Endothelial cell of umbilical vein (primary cell): ENCODE measurements at regions not wholly inside any gene's neighbourhood (a gene's known extent, or its start where the extent isn't known, plus 50 kb on each side); places are given as distances from the start of the nearest gene placed in this dataset.

ENCODE experiments used
- BruUV-seq: library from RNA; stranded (reverse); fragments of 400-500 nt; replicated peaks from 2 replicates; lab custom pipeline; 2021; lab: Mats Ljungman, UMichigan
- CTCF ChIA-PET: fragments of 300-600, 350-600 bp; sonication (Branson Sonifier 250); formaldehyde crosslinking; loops from one replicate; lab custom pipeline; 2021; ENCODE audit warnings: antibody characterized with exemption, inconsistent platforms; lab: Charles Lee
- POLR2A ChIA-PET: fragments of 300-600, 350-600 bp; sonication (Branson Sonifier 250); formaldehyde crosslinking; loops from one replicate; lab custom pipeline; 2021; ENCODE audit warnings: antibody characterized with exemption, inconsistent platforms; lab: Charles Lee
- DNase-seq: peaks from one replicate; pipeline ENCODE4 v3.0.0-alpha.2; 2011; ENCODE audit warnings: low read depth, low spot score
- FAIRE-seq: peaks from 2 replicates; lab custom pipeline; 2011; peaks lifted over from hg19 to GRCh38; lab: Jason Lieb, UNC
- H2AFZ ChIP-seq: 2 replicates; pipeline ENCODE4 v1.6.0; 2012; ENCODE audit warnings: low read depth, low read length, control low read depth, inconsistent platforms
- H3K27ac ChIP-seq: 2 replicates; pipeline ENCODE4 v1.5.1; 2011; ENCODE audit warnings: low read depth, mild to moderate bottlenecking, control low read depth, low read length, moderate library complexity; ENCODE audit not compliant: insufficient read depth
- H3K27me3 ChIP-seq, 2 experiments: 2 replicates each; pipeline versions ENCODE4 v1.6.0 to v1.6.1; 2011; ENCODE audit warnings: low read length in 2 of 2, mixed read lengths in 1 of 2; ENCODE audit not compliant: control insufficient read depth in 2 of 2, insufficient read depth in 2 of 2
- H3K36me3 ChIP-seq, 2 experiments: 2 replicates in 1 of 2; 3 replicates in 1 of 2; pipeline ENCODE4 v1.5.1; 2011; ENCODE audit warnings: low read length in 2 of 2, mild to moderate bottlenecking in 1 of 2, moderate library complexity in 1 of 2; ENCODE audit not compliant: control insufficient read depth in 2 of 2, insufficient read depth in 2 of 2; ENCODE audit errors: extremely low read depth in 1 of 2
- H3K4me1 ChIP-seq: 3 replicates; pipeline ENCODE4 v1.5.1; 2011; ENCODE audit warnings: mild to moderate bottlenecking, low read length; ENCODE audit not compliant: control insufficient read depth, insufficient read depth; ENCODE audit errors: extremely low read depth
- H3K4me2 ChIP-seq: 2 replicates; pipeline ENCODE4 v1.6.1; 2011; ENCODE audit warnings: low read length, control low read depth, mixed read lengths; ENCODE audit not compliant: insufficient read depth
- H3K4me3 ChIP-seq, 3 experiments: fragments of 200-600 bp in 1 of 3; sonication (generic), shearing (Covaris generic) in 1 of 3; replicated peaks in 1 of 3; 2 replicates each; pipeline ENCODE4 v1.5.1; 2011 to 2016; ENCODE audit warnings: control low read depth in 3 of 3, low read length in 3 of 3, mild to moderate bottlenecking in 2 of 3, inconsistent platforms in 1 of 3, low read depth in 1 of 3, moderate library complexity in 1 of 3; ENCODE audit not compliant: insufficient read depth in 1 of 3
- H3K79me2 ChIP-seq: 2 replicates; pipeline ENCODE4 v1.6.0; 2012; ENCODE audit warnings: low read length, inconsistent platforms; ENCODE audit not compliant: control insufficient read depth, insufficient read depth
- H3K9ac ChIP-seq: replicated peaks from 2 replicates; pipeline ENCODE3; 2011; ENCODE audit warnings: low read length, control low read depth; ENCODE audit not compliant: insufficient read depth; ENCODE audit errors: extremely low read depth
- H3K9me1 ChIP-seq: replicated peaks from 3 replicates; pipeline ENCODE4 v1.6.0; 2011; ENCODE audit warnings: mild to moderate bottlenecking, low read length; ENCODE audit not compliant: control insufficient read depth, insufficient read depth; ENCODE audit errors: extremely low read depth
- H3K9me3 ChIP-seq: replicated peaks from 2 replicates; pipeline ENCODE4 v1.5.1; 2012; ENCODE audit warnings: low read length, inconsistent platforms; ENCODE audit not compliant: control insufficient read depth, insufficient read depth
- H4K20me1 ChIP-seq: replicated peaks from 2 replicates; pipeline ENCODE3; 2011; ENCODE audit warnings: mild to moderate bottlenecking, low read length; ENCODE audit not compliant: control insufficient read depth, insufficient read depth; ENCODE audit errors: extremely low read depth
- CTCF ChIP-seq, 2 donors: IDR thresholded peaks; 1 replicate in 1 of 2; 2 replicates in 1 of 2; pipeline ENCODE4 v1.5.1; 2011; ENCODE audit warnings: low read length in 2 of 2, mild to moderate bottlenecking in 2 of 2, moderate library complexity in 2 of 2, control low read depth in 1 of 2, inconsistent platforms in 1 of 2, low read depth in 1 of 2; ENCODE audit not compliant: insufficient read depth in 1 of 2; ENCODE audit errors: extremely low read depth in 1 of 2
- EZH2 ChIP-seq: IDR thresholded peaks from 2 replicates; pipeline ENCODE4 v1.6.1; 2012; ENCODE audit warnings: borderline replicate concordance, low read depth, mild to moderate bottlenecking, moderate library complexity, low read length, inconsistent platforms; ENCODE audit not compliant: severe bottlenecking
- FOS ChIP-seq: IDR thresholded peaks from 2 replicates; pipeline ENCODE4 v1.6.1; 2011; ENCODE audit warnings: mild to moderate bottlenecking, low read length, moderate library complexity, borderline replicate concordance; ENCODE audit not compliant: insufficient read depth
- GATA2 ChIP-seq: IDR thresholded peaks from 2 replicates; pipeline ENCODE4 v1.7.0; 2011; ENCODE audit warnings: low read depth, mild to moderate bottlenecking, moderate library complexity, mixed read lengths, low read length; ENCODE audit not compliant: insufficient read length, insufficient read depth
- JUN ChIP-seq: IDR thresholded peaks from 2 replicates; pipeline ENCODE4 v1.6.1; 2011; ENCODE audit warnings: borderline replicate concordance, low read depth; ENCODE audit not compliant: insufficient read length, insufficient read depth
- MAX ChIP-seq: IDR thresholded peaks from 2 replicates; pipeline ENCODE4 v1.6.1; 2011; ENCODE audit not compliant: insufficient read depth, insufficient read length
- MYC ChIP-seq: IDR thresholded peaks from one replicate; pipeline ENCODE4 v1.6.1; 2011; ENCODE audit warnings: mild to moderate bottlenecking, low read depth, low read length
- POLR2A ChIP-seq: IDR thresholded peaks from 2 replicates; pipeline ENCODE4 v1.6.1; 2012; ENCODE audit warnings: low read depth, mild to moderate bottlenecking, control low read depth, low read length
- POLR2AphosphoS5 ChIP-seq: IDR thresholded peaks from 2 replicates; pipeline ENCODE4 v1.6.1; 2012; ENCODE audit warnings: low read depth, mild to moderate bottlenecking, control low read depth, low read length, moderate library complexity; ENCODE audit not compliant: insufficient read depth
- dilution Hi-C: fragments of 300-500 bp; cut with MboI; formaldehyde crosslinking; loops from one replicate; pipeline ENCODE4 v1.15.0; 2019; ENCODE audit warnings: low sequenced_read_pairs; ENCODE audit not compliant: extremely low pct_ligation_motif_present
- intact Hi-C: fragments of 100-400 bp; cut with micrococcal nuclease; formaldehyde crosslinking; loops from one replicate; pipeline ENCODE4 v1.10.0; 2022

GRCh38 chr14:62081951-62082350, 319.7 kb downstream of the SNAPC1 start:
- dilution Hi-C loops = no loop called here
- H4K20me1 ChIP-seq = no peaks in the 10 kb centered on the region

More at GRCh38 chr14:62081951-62082350, 319.7 kb downstream of the SNAPC1 start:
- Histone ChIP-seq H3K4me2 (no peak overlapping the region), H3K36me3 (no peaks in the 10 kb centered on the region), H3K27me3 (peaks cover 0 to 2% of the 10 kb centered on the region in 2 experiments), H3K9me1 (no peaks in the 10 kb centered on the region), H3K4me1 (no peaks in the 10 kb centered on the region), H3K79me2 (no peaks in the 10 kb centered on the region), H3K9me3 (no peaks in the 10 kb centered on the region), H3K27ac (no peak overlapping the region), H2AFZ (no peak overlapping the region), H3K9ac (no peak overlapping the region), H3K4me3 (no peak overlapping the region)
- CTCF ChIA-PET = no interaction called here
- POLR2A ChIA-PET = no interaction called here
- no peak for DNase-seq
- FAIRE-seq = no peak
- intact Hi-C loops = no loop called here
- no TSS peak for BruUV-seq
- TF ChIP-seq JUN = no peak
- no peak for TF ChIP-seq CTCF (IDR thresholded peaks at IDR 0.05; ENCODE audit: extremely low read depth in 1 of 2, insufficient read depth in 1 of 2, low read depth in 1 of 2, low read length in 2 of 2)
- no peak for TF ChIP-seq MAX
- no peak for TF ChIP-seq POLR2AphosphoS5
- no peak for TF ChIP-seq MYC
- no peak for TF ChIP-seq POLR2A
- no peak for TF ChIP-seq GATA2
- no peak for TF ChIP-seq FOS
- TF ChIP-seq EZH2 = no peak
